AG10803 (cell line): ENCODE measurements at regions not wholly inside any gene's neighbourhood (a gene's known extent, or its start where the extent isn't known, plus 50 kb on each side); places are given as distances from the start of the nearest gene placed in this dataset.

Experiments used
- DNase-seq: peaks from one replicate; pipeline ENCODE4 v3.0.0; 2010; ENCODE audit warnings: low read depth
- H3K4me3 ChIP-seq: 2 replicates; pipeline ENCODE4 v1.5.1; 2011; ENCODE audit warnings: mild to moderate bottlenecking, low read length, control low read depth
- CTCF ChIP-seq: conservative IDR thresholded peaks from 2 replicates; pipeline ENCODE4 v1.5.1; 2011; ENCODE audit warnings: mild to moderate bottlenecking, low read length, control low read depth, inconsistent platforms

GRCh38 chr2:76194031-76194775 is 483.5 kb upstream of the GCFC2 start:
- H3K4me3 ChIP-seq = no peak overlapping the region
- DNase-seq = no peak
- no peak for TF ChIP-seq CTCF

GRCh38 chr2:76193089-76193488 is 482.4 kb upstream of the GCFC2 start:
- no peak overlapping the region for H3K4me3 ChIP-seq
- no peak for DNase-seq
- TF ChIP-seq CTCF = no peak

GRCh38 chr2:76188334-76189008 is 477.8 kb upstream of the GCFC2 start:
- TF ChIP-seq CTCF = no peak
- DNase-seq = no peak
- H3K4me3 ChIP-seq = no peak overlapping the region

GRCh38 chr2:76187415-76187814 is 476.7 kb upstream of the GCFC2 start:
- no peak overlapping the region for H3K4me3 ChIP-seq
- no peak for TF ChIP-seq CTCF
- DNase-seq = no peak

GRCh38 chr2:76180676-76181075 is 470.0 kb upstream of the GCFC2 start:
- no peak for TF ChIP-seq CTCF
- DNase-seq = no peak

GRCh38 chr2:76178610-76179009 is 467.9 kb upstream of the GCFC2 start:
- no peak for TF ChIP-seq CTCF
- H3K4me3 ChIP-seq = no peak overlapping the region
- DNase-seq = no peak

More at GRCh38 chr2:76180676-76181075, 470.0 kb upstream of the GCFC2 start:
- no peak overlapping the region for H3K4me3 ChIP-seq

- H3K4me3 ChIP-seq = no peak overlapping the region
- TF ChIP-seq CTCF = no peak
- no peak for DNase-seq
Observed at GRCh38 chr2:76175295-76175694, 464.6 kb upstream of the GCFC2 start.
